Kidney glomerular epithelial cell (primary cell): ENCODE measurements at regions not wholly inside any gene's neighbourhood (a gene's known extent, or its start where the extent isn't known, plus 50 kb on each side); places are given as distances from the start of the nearest gene placed in this dataset.
A peak's percentile ranks its signal among the peaks of the same experiment; 100 is the strongest.

Experiments
- DNase-seq: peaks from one replicate; lab custom pipeline; 2025; lab: John Stamatoyannopoulos, UW

GRCh38 chr12:65556676-65557437, 267.4 kb upstream of the HMGA2 start:
- DNase-seq, result peak; percentile 56

GRCh38 chr12:65557438-65558181, 266.7 kb upstream of the HMGA2 start:
- no peak for DNase-seq

- no peak for DNase-seq
Observed at GRCh38 chr12:65560286-65560685, 264.0 kb upstream of the HMGA2 start.

- no peak for DNase-seq
Observed at GRCh38 chr12:65561798-65562382, 262.4 kb upstream of the HMGA2 start.

- DNase-seq, result peak; percentile 7
Observed at GRCh38 chr12:65565601-65566560, 258.4 kb upstream of the HMGA2 start.

- no peak for DNase-seq
Observed at GRCh38 chr12:65566751-65567150, 257.5 kb upstream of the HMGA2 start.

- DNase-seq, result no peak
Observed at GRCh38 chr12:65567820-65568219, 256.5 kb upstream of the HMGA2 start.

- peak; percentile 3 for DNase-seq
Observed at GRCh38 chr12:65568517-65568916, 255.8 kb upstream of the HMGA2 start.

GRCh38 chr12:65570451-65571130, 253.7 kb upstream of the HMGA2 start:
- no peak for DNase-seq

GRCh38 chr12:65574867-65575266, 249.4 kb upstream of the HMGA2 start:
- no peak for DNase-seq

- no peak for DNase-seq
Observed at GRCh38 chr12:65584016-65584415, 240.3 kb upstream of the HMGA2 start.

- DNase-seq, result no peak
Observed at GRCh38 chr12:65585648-65586602, 238.4 kb upstream of the HMGA2 start.

GRCh38 chr12:65586796-65587195, 237.5 kb upstream of the HMGA2 start:
- no peak for DNase-seq

GRCh38 chr12:65590318-65590717, 234.0 kb upstream of the HMGA2 start:
- no peak for DNase-seq

GRCh38 chr12:65592416-65592815, 231.9 kb upstream of the HMGA2 start:
- DNase-seq, result no peak

GRCh38 chr12:65593239-65593701, 231.0 kb upstream of the HMGA2 start:
- no peak for DNase-seq

GRCh38 chr12:65594409-65594808, 229.9 kb upstream of the HMGA2 start:
- DNase-seq, result no peak

- DNase-seq, result no peak
Observed at GRCh38 chr12:65595016-65595560, 229.2 kb upstream of the HMGA2 start.

- no peak for DNase-seq
Observed at GRCh38 chr12:65596514-65597091, 227.7 kb upstream of the HMGA2 start.
